WTC11 (cell line): ENCODE measurements at regions not wholly inside any gene's neighbourhood (a gene's known extent, or its start where the extent isn't known, plus 50 kb on each side); places are given as distances from the start of the nearest gene placed in this dataset.

Experiments used
- ATAC-seq: fragments of 200-7000 bp; cut with Tn5 transposase; 2 replicates; pipeline ENCODE4 v1.10.0; 2021; ENCODE audit warnings: mild to moderate bottlenecking, moderate library complexity
- CTCF ChIA-PET: fragments of 300-600 bp; sonication (Branson Sonifier 250); formaldehyde crosslinking; loops from one replicate; lab custom pipeline; 2021; ENCODE audit warnings: antibody characterized with exemption; lab: Charles Lee
- POLR2A ChIA-PET: fragments of 350-600 bp; sonication (Branson Sonifier 250); formaldehyde crosslinking; loops from one replicate; lab custom pipeline; 2021; ENCODE audit warnings: antibody characterized with exemption; lab: Charles Lee
- DNase-seq: peaks from one replicate; pipeline ENCODE4 v3.0.0; 2021; ENCODE audit warnings: low spot score
- H3K27ac Mint-ChIP-seq: 2 replicates; pipeline ENCODE4 v1.8.0; 2021; ENCODE audit warnings: mixed read lengths
- H3K27me3 Mint-ChIP-seq: 2 replicates; pipeline ENCODE4 v1.8.0; 2021; ENCODE audit warnings: low read depth, mild to moderate bottlenecking, moderate library complexity, mixed read lengths
- H3K36me3 Mint-ChIP-seq: 2 replicates; pipeline ENCODE4 v1.8.0; 2021; ENCODE audit warnings: mixed read lengths
- H3K4me1 Mint-ChIP-seq: 2 replicates; pipeline ENCODE4 v1.8.0; 2022; ENCODE audit warnings: mixed read lengths
- H3K4me3 Mint-ChIP-seq: 2 replicates; pipeline ENCODE4 v1.8.0; 2021; ENCODE audit warnings: mild to moderate bottlenecking, moderate library complexity, mixed read lengths
- H3K9me3 Mint-ChIP-seq: 2 replicates; pipeline ENCODE4 v1.8.0; 2021; ENCODE audit warnings: mixed read lengths
- ELF4 ChIP-seq: sonication (generic); formaldehyde crosslinking; IDR thresholded peaks from 2 replicates; pipeline ENCODE4 v1.8.1; 2022; ENCODE audit warnings: low read depth, mild to moderate bottlenecking, moderate library complexity, missing genetic modification reagents
- EMX1 ChIP-seq: fragments of 250-450 bp; sonication (Bioruptor Pico); IDR thresholded peaks from 2 replicates; pipeline ENCODE4 v1.8.0; 2021; ENCODE audit warnings: mild to moderate bottlenecking
- ESRRA ChIP-seq: sonication (generic); formaldehyde crosslinking; IDR thresholded peaks from 2 replicates; pipeline ENCODE4 v1.8.1; 2022; ENCODE audit warnings: mild to moderate bottlenecking, missing genetic modification reagents, borderline replicate concordance
- FOXK1 ChIP-seq: sonication (generic); formaldehyde crosslinking; IDR thresholded peaks from 2 replicates; pipeline ENCODE4 v1.8.0; 2022; ENCODE audit warnings: mild to moderate bottlenecking, moderate library complexity, missing genetic modification reagents
- GABPB1 ChIP-seq: sonication (generic); formaldehyde crosslinking; IDR thresholded peaks from 2 replicates; pipeline ENCODE4 v1.8.1; 2023; ENCODE audit warnings: mild to moderate bottlenecking, missing genetic modification reagents
- IRF2 ChIP-seq: sonication (generic); formaldehyde crosslinking; IDR thresholded peaks from 2 replicates; pipeline ENCODE4 v1.8.0; 2022; ENCODE audit warnings: low read depth, missing genetic modification reagents, borderline replicate concordance
- MXD4 ChIP-seq: fragments of 250-450 bp; sonication (Bioruptor Pico); IDR thresholded peaks from 2 replicates; pipeline ENCODE4 v1.8.0; 2021; ENCODE audit warnings: mild to moderate bottlenecking, moderate library complexity, borderline replicate concordance
- NFATC4 ChIP-seq: fragments of 250-450 bp; sonication (Bioruptor Pico); IDR thresholded peaks from 2 replicates; pipeline ENCODE4 v1.9.0; 2021; ENCODE audit warnings: mild to moderate bottlenecking
- NR2C2 ChIP-seq: sonication (generic); formaldehyde crosslinking; IDR thresholded peaks from 2 replicates; pipeline ENCODE4 v1.8.0; 2022; ENCODE audit warnings: mild to moderate bottlenecking, missing genetic modification reagents
- NR3C1 ChIP-seq: sonication (generic); formaldehyde crosslinking; conservative IDR thresholded peaks from 2 replicates; pipeline ENCODE4 v1.8.1; 2023; ENCODE audit warnings: low read depth, mild to moderate bottlenecking, missing genetic modification reagents
- PRRX2 ChIP-seq: fragments of 250-450 bp; sonication (Bioruptor Pico); IDR thresholded peaks from 2 replicates; pipeline ENCODE4 v1.8.0; 2021; ENCODE audit warnings: mild to moderate bottlenecking
- RORB ChIP-seq: fragments of 250-450 bp; sonication (Bioruptor Pico); IDR thresholded peaks from 2 replicates; pipeline ENCODE4 v1.9.0; 2021; ENCODE audit warnings: mild to moderate bottlenecking
- TEAD4 ChIP-seq: sonication (generic); formaldehyde crosslinking; IDR thresholded peaks from 2 replicates; pipeline ENCODE4 v1.8.0; 2022; ENCODE audit warnings: mild to moderate bottlenecking, missing genetic modification reagents
- ZNF219 ChIP-seq: sonication (generic); formaldehyde crosslinking; IDR thresholded peaks from 2 replicates; pipeline ENCODE4 v1.8.0; 2023; ENCODE audit warnings: missing genetic modification reagents, mild to moderate bottlenecking, borderline replicate concordance
- ZNF317 ChIP-seq: sonication (generic); formaldehyde crosslinking; IDR thresholded peaks from 2 replicates; pipeline ENCODE4 v1.8.1; 2023; ENCODE audit warnings: low read depth, mild to moderate bottlenecking, moderate library complexity, missing genetic modification reagents, borderline replicate concordance
- TF ChIP-seq, protein P1 (sequence below): fragments of 250-450 bp; sonication (Bioruptor Pico); conservative IDR thresholded peaks from 2 replicates; pipeline ENCODE4 v1.9.0; 2021; ENCODE audit warnings: mild to moderate bottlenecking
- TF ChIP-seq, protein P2 (sequence below): sonication (generic); formaldehyde crosslinking; IDR thresholded peaks from 2 replicates; pipeline ENCODE4 v1.8.1; 2022; ENCODE audit warnings: missing genetic modification reagents, borderline replicate concordance
- TF ChIP-seq, protein P3 (sequence below): sonication (generic); formaldehyde crosslinking; IDR thresholded peaks from 2 replicates; pipeline ENCODE4 v1.8.0; 2022; ENCODE audit warnings: mild to moderate bottlenecking, missing genetic modification reagents
- TF ChIP-seq, protein P4 (sequence below): sonication (generic); formaldehyde crosslinking; IDR thresholded peaks from 2 replicates; pipeline ENCODE4 v1.8.0; 2022; ENCODE audit warnings: mild to moderate bottlenecking, missing genetic modification reagents
- TF ChIP-seq, protein P5 (sequence below): sonication (generic); formaldehyde crosslinking; IDR thresholded peaks from 2 replicates; pipeline ENCODE4 v1.8.0; 2022; ENCODE audit warnings: mild to moderate bottlenecking, missing genetic modification reagents
- TF ChIP-seq, protein P6 (sequence below): fragments of 250-450 bp; sonication (Bioruptor Pico); IDR thresholded peaks from 2 replicates; pipeline ENCODE4 v2.1.2; 2022; ENCODE audit warnings: mild to moderate bottlenecking, moderate library complexity
- TF ChIP-seq, protein P7 (sequence below): fragments of 250-450 bp; sonication (Bioruptor Pico); IDR thresholded peaks from 2 replicates; pipeline ENCODE4 v1.8.0; 2021; ENCODE audit warnings: mild to moderate bottlenecking

DNA sequence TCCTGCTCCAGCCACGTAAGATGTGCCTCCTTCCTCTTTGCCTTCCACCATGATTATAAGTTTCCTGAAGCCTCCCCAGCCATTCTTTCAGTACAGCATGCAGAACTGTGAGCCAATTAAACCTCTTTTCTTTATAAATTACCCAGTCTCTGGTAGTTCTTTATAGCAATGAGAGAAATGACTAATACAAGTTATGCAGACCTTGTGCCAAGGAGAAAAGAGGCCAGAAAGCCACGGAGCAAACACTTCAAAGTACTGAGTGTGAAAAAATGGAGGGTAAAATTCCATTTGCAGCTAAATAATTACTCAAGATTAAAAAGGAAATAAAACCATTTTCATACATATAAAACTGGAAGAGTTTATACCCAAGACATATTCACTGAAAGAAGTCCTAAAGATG, 213.6 kb upstream of the LINGO1 start (continued):
- TF ChIP-seq, protein P1, sequence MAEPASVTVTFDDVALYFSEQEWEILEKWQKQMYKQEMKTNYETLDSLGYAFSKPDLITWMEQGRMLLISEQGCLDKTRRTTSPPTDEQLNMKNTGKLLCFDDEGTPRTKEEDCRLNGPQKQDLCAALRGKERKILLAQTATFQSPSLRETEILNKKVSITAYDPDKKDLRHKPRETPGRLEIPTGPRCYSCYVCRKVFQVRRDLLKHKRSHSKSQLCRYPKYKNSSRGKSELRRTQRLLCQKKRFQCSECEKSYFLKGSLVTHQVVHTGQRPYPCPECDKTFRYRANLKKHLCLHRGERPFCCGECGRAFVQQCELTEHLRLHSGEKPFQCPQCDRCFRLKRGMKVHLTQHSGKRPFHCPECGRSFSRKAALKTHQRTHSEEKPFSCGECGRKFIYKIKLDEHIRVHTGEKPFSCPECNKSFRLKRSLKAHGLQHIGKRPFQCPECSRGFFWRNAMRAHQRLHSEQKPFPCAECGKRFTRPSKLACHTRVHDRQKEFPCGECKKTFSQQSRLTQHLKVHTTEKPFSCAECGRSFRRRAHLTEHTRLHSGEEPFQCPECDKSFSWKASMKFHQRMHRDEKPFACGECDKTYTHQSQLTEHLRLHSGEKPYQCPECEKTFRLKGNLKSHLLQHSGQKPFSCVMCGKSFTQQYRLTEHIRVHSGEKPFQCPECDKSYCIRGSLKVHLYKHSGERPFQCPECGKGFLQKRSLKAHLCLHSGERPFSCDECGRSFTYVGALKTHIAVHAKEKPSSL, result no peak
- TF ChIP-seq ESRRA (CRISPR knock-in tag), result no peak
- no peak for TF ChIP-seq IRF2 (CRISPR knock-in tag)
- TF ChIP-seq NFATC4 (CRISPR knock-in tag), result no peak
- TF ChIP-seq, protein P2, sequence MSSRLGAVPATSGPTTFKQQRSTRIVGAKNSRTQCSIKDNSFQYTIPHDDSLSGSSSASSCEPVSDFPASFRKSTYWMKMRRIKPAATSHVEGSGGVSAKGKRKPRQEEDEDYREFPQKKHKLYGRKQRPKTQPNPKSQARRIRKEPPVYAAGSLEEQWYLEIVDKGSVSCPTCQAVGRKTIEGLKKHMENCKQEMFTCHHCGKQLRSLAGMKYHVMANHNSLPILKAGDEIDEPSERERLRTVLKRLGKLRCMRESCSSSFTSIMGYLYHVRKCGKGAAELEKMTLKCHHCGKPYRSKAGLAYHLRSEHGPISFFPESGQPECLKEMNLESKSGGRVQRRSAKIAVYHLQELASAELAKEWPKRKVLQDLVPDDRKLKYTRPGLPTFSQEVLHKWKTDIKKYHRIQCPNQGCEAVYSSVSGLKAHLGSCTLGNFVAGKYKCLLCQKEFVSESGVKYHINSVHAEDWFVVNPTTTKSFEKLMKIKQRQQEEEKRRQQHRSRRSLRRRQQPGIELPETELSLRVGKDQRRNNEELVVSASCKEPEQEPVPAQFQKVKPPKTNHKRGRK (CRISPR knock-in tag), result no peak
- TF ChIP-seq GABPB1 (CRISPR knock-in tag), result no peak

DNA sequence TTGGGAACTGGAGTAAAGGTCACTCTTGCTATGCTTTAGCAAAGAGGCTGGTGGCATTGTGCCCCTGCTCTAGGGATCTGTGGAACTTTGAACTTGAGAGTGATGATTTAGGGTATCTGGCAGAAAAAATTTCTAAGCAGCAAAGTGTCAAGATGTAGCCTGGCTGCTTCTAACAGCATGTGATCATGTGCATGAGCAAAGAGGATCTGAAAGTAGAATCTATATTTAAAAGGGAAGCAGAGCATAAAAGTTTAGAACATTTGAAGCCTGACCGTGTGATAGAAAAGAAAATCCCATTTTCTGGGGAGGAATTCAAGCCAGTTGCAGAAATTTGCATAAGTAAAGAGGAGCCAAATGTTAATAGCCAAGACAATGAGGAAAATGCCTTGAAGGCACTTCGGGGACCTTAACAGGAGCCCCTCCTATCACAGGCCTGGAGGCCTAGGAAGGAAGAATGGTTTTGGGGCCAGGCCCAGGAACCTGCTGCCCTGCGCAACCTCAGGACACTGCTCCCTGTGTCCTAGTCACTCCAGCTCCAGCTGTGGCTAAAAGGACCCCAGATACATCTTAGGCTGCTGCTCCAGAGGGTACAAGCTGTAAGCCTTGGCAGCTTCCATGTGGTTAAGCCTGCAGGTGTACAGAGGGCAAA, 212.2 kb upstream of the LINGO1 start:
- peaks cover 8% of the 10 kb centered on the region for H3K27me3 Mint-ChIP-seq
- TF ChIP-seq MXD4 (CRISPR knock-in tag) (no peak), ELF4 (CRISPR knock-in tag) (no peak), NR2C2 (CRISPR knock-in tag) (no peak), NR3C1 (CRISPR knock-in tag) (no peak), RORB (CRISPR knock-in tag) (no peak)
- TF ChIP-seq, protein P3, sequence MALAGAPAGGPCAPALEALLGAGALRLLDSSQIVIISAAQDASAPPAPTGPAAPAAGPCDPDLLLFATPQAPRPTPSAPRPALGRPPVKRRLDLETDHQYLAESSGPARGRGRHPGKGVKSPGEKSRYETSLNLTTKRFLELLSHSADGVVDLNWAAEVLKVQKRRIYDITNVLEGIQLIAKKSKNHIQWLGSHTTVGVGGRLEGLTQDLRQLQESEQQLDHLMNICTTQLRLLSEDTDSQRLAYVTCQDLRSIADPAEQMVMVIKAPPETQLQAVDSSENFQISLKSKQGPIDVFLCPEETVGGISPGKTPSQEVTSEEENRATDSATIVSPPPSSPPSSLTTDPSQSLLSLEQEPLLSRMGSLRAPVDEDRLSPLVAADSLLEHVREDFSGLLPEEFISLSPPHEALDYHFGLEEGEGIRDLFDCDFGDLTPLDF (CRISPR knock-in tag), result no peak
- TF ChIP-seq, protein P2 (CRISPR knock-in tag), result no peak
- TF ChIP-seq, protein P4, sequence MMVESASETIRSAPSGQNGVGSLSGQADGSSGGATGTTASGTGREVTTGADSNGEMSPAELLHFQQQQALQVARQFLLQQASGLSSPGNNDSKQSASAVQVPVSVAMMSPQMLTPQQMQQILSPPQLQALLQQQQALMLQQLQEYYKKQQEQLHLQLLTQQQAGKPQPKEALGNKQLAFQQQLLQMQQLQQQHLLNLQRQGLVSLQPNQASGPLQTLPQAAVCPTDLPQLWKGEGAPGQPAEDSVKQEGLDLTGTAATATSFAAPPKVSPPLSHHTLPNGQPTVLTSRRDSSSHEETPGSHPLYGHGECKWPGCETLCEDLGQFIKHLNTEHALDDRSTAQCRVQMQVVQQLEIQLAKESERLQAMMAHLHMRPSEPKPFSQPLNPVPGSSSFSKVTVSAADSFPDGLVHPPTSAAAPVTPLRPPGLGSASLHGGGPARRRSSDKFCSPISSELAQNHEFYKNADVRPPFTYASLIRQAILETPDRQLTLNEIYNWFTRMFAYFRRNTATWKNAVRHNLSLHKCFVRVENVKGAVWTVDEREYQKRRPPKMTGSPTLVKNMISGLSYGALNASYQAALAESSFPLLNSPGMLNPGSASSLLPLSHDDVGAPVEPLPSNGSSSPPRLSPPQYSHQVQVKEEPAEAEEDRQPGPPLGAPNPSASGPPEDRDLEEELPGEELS (CRISPR knock-in tag), result no peak
- POLR2A ChIA-PET, result interaction anchor here (0.6 kb wide), 1 partner anchor 251 kb away, joined by 3 read pairs; no protein-coding TSS in a partner anchor
- no peak overlapping the region for H3K4me3 Mint-ChIP-seq
- CTCF ChIA-PET, result no interaction called here
- no peak for ATAC-seq
- DNase-seq, result no peak
- H3K4me1 Mint-ChIP-seq, result peaks cover 6% of the 10 kb centered on the region
- H3K27ac Mint-ChIP-seq, result no peak overlapping the region
- peaks cover 36% of the 10 kb centered on the region for H3K9me3 Mint-ChIP-seq
- peaks cover 21% of the 10 kb centered on the region for H3K36me3 Mint-ChIP-seq

DNA sequence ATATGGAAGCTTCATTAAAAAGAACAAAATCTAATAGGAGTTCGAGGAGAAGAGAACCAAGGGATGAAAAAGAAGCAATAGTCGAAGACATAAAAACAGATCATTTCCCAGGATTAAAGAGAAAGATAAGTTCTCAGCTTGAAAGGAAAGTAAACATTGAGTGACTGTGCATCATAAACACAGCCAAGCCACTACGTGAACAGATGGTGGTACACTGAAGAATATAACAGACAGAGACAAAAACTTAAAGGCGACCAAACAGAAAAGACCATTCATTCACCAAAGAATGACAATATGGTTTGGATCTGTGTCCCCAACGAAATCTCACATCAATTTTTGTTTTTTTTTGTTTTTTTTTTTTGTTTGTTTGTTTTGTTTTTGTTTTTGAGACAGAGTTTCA, 210.8 kb upstream of the LINGO1 start:
- CTCF ChIA-PET, result no interaction called here
- no peak for ATAC-seq
- DNase-seq, result no peak
- peaks cover 8% of the 10 kb centered on the region for H3K27me3 Mint-ChIP-seq
- POLR2A ChIA-PET, result no interaction called here
- H3K4me1 Mint-ChIP-seq, result peaks cover 6% of the 10 kb centered on the region
- peaks cover 29% of the 10 kb centered on the region for H3K9me3 Mint-ChIP-seq
- H3K27ac Mint-ChIP-seq, result no peak overlapping the region
- H3K36me3 Mint-ChIP-seq, result peaks cover 21% of the 10 kb centered on the region
- no peak overlapping the region for H3K4me3 Mint-ChIP-seq
- TF ChIP-seq TEAD4 (CRISPR knock-in tag) (no peak), PRRX2 (CRISPR knock-in tag) (no peak), ZNF219 (CRISPR knock-in tag) (no peak), EMX1 (CRISPR knock-in tag) (no peak), ZNF317 (CRISPR knock-in tag) (no peak), ELF4 (CRISPR knock-in tag) (no peak), FOXK1 (CRISPR knock-in tag) (no peak)
- TF ChIP-seq, protein P5, sequence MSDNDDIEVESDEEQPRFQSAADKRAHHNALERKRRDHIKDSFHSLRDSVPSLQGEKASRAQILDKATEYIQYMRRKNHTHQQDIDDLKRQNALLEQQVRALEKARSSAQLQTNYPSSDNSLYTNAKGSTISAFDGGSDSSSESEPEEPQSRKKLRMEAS (CRISPR knock-in tag), result no peak
- TF ChIP-seq, protein P6, sequence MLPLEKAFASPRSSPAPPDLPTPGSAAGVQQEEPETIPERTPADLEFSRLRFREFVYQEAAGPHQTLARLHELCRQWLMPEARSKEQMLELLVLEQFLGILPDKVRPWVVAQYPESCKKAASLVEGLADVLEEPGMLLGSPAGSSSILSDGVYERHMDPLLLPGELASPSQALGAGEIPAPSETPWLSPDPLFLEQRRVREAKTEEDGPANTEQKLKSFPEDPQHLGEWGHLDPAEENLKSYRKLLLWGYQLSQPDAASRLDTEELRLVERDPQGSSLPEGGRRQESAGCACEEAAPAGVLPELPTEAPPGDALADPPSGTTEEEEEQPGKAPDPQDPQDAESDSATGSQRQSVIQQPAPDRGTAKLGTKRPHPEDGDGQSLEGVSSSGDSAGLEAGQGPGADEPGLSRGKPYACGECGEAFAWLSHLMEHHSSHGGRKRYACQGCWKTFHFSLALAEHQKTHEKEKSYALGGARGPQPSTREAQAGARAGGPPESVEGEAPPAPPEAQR (CRISPR knock-in tag), result no peak
- TF ChIP-seq, protein P7, sequence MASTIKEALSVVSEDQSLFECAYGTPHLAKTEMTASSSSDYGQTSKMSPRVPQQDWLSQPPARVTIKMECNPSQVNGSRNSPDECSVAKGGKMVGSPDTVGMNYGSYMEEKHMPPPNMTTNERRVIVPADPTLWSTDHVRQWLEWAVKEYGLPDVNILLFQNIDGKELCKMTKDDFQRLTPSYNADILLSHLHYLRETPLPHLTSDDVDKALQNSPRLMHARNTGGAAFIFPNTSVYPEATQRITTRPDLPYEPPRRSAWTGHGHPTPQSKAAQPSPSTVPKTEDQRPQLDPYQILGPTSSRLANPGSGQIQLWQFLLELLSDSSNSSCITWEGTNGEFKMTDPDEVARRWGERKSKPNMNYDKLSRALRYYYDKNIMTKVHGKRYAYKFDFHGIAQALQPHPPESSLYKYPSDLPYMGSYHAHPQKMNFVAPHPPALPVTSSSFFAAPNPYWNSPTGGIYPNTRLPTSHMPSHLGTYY (CRISPR knock-in tag), result no peak
